ENCODE measurements at regions not wholly inside any gene's neighbourhood (a gene's known extent, or its start where the extent isn't known, plus 50 kb on each side); places are given as distances from the start of the nearest gene placed in this dataset.

- H3K4me3 ChIP-seq (ENCODE audit: low read length in 3 of 3): no peak overlapping the region
- no peak overlapping the region for H3K9ac ChIP-seq (ENCODE audit: low read depth in 1 of 3, low read length in 3 of 3)
- H3K27ac ChIP-seq (ENCODE audit: low read depth, low read length): no peak overlapping the region
These were observed 163.4 kb downstream of the UBE2E3 start for GRCh38 chr2:181143790-181144300.

DNA sequence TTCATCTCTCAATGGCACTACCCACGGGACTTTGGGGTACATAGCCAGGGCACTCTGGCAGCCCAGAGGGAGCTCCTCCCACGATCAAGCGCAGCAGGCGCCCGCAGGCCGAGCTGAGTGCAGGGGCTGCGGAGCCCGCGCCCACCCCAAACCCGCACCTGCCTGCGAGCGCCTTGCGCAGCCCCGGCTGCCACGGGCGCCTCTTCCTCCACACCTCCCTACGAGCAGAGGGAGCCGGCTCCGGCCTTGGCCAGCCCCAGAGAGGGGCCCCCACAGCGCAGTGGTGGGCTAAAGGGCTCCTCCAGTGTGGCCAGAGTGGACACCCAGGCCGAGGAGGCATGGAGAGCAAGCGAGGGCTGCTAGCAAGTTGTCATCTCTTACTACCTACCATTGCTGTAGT lies 165.2 kb downstream of the UBE2E3 start:
- Histone ChIP-seq H3K27me3 (ENCODE audit: control insufficient read depth in 3 of 3, insufficient read depth in 3 of 3, low read length in 3 of 3) (no peaks in the 10 kb centered on the region), H3K4me1 (ENCODE audit: control insufficient read depth in 3 of 3, insufficient read depth in 3 of 3, low read length in 3 of 3) (no peaks in the 10 kb centered on the region), H3K4me3 (ENCODE audit: low read length in 3 of 3) (no peak overlapping the region), H3K36me3 (ENCODE audit: control insufficient read depth in 3 of 3, insufficient read depth in 3 of 3, low read length in 3 of 3) (no peaks in the 10 kb centered on the region), H3K9me3 (ENCODE audit: control insufficient read depth in 3 of 3, low read length in 3 of 3) (no peaks in the 10 kb centered on the region), H3K27ac (ENCODE audit: low read depth, low read length) (no peak overlapping the region), H3K9ac (ENCODE audit: low read depth in 1 of 3, low read length in 3 of 3) (no peak overlapping the region)

More at GRCh38 chr2:181143790-181144300, 163.4 kb downstream of the UBE2E3 start:
- Histone ChIP-seq H3K36me3 (ENCODE audit: control insufficient read depth in 3 of 3, insufficient read depth in 3 of 3, low read length in 3 of 3) (no peaks in the 10 kb centered on the region), H3K27me3 (ENCODE audit: control insufficient read depth in 3 of 3, insufficient read depth in 3 of 3, low read length in 3 of 3) (no peaks in the 10 kb centered on the region), H3K9me3 (ENCODE audit: control insufficient read depth in 3 of 3, low read length in 3 of 3) (no peaks in the 10 kb centered on the region), H3K4me1 (ENCODE audit: control insufficient read depth in 3 of 3, insufficient read depth in 3 of 3, low read length in 3 of 3) (no peaks in the 10 kb centered on the region)

GRCh38 chr2:181146171-181146570 lies 165.8 kb downstream of the UBE2E3 start:
- H3K4me1 ChIP-seq (ENCODE audit: control insufficient read depth in 3 of 3, insufficient read depth in 3 of 3, low read length in 3 of 3): no peaks in the 10 kb centered on the region
- H3K27me3 ChIP-seq (ENCODE audit: control insufficient read depth in 3 of 3, insufficient read depth in 3 of 3, low read length in 3 of 3): no peaks in the 10 kb centered on the region
- no peaks in the 10 kb centered on the region for H3K9me3 ChIP-seq (ENCODE audit: control insufficient read depth in 3 of 3, low read length in 3 of 3)
- H3K9ac ChIP-seq (ENCODE audit: low read depth in 1 of 3, low read length in 3 of 3): no peak overlapping the region
- no peaks in the 10 kb centered on the region for H3K36me3 ChIP-seq (ENCODE audit: control insufficient read depth in 3 of 3, insufficient read depth in 3 of 3, low read length in 3 of 3)
- H3K27ac ChIP-seq (ENCODE audit: low read depth, low read length): no peak overlapping the region
- no peak overlapping the region for H3K4me3 ChIP-seq (ENCODE audit: low read length in 3 of 3)

GRCh38 chr2:181149056-181149455 lies 168.7 kb downstream of the UBE2E3 start:
- Histone ChIP-seq H3K9ac (ENCODE audit: low read depth in 1 of 3, low read length in 3 of 3) (no peak overlapping the region), H3K9me3 (ENCODE audit: control insufficient read depth in 3 of 3, low read length in 3 of 3) (no peaks in the 10 kb centered on the region), H3K36me3 (ENCODE audit: control insufficient read depth in 3 of 3, insufficient read depth in 3 of 3, low read length in 3 of 3) (no peaks in the 10 kb centered on the region)

DNA sequence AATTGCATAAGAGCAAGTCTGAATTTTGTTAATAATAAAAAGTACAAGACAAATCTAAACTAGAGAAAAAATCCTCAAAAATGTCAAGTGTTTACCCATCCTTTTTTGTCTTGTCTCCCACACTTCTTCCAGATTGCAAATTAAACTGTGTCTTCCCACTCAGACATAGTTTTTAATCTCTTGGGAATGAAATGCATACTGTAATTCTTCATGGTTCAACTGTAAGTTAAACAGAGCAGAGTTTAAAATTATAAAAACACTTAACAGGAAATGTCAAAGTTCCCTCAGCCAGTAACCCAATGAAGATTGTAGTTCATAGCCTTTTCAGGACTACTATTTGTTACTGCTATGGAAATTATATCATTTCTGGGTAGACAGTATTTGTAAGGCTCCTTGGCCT lies 171.8 kb downstream of the UBE2E3 start:
- no peak overlapping the region for H3K27ac ChIP-seq (ENCODE audit: low read depth, low read length)
- H3K9me3 ChIP-seq (ENCODE audit: control insufficient read depth in 3 of 3, low read length in 3 of 3): peaks cover 0 to 5% (median 0%) of the 10 kb centered on the region in 3 donors
- no peak overlapping the region for H3K9ac ChIP-seq (ENCODE audit: low read depth in 1 of 3, low read length in 3 of 3)
- H3K4me1 ChIP-seq (ENCODE audit: control insufficient read depth in 3 of 3, insufficient read depth in 3 of 3, low read length in 3 of 3): no peaks in the 10 kb centered on the region
- H3K36me3 ChIP-seq (ENCODE audit: control insufficient read depth in 3 of 3, insufficient read depth in 3 of 3, low read length in 3 of 3): no peaks in the 10 kb centered on the region
- H3K4me3 ChIP-seq (ENCODE audit: low read length in 3 of 3): no peak overlapping the region
- H3K27me3 ChIP-seq (ENCODE audit: control insufficient read depth in 3 of 3, insufficient read depth in 3 of 3, low read length in 3 of 3): no peaks in the 10 kb centered on the region

More at GRCh38 chr2:181149056-181149455, 168.7 kb downstream of the UBE2E3 start:
- H3K27me3 ChIP-seq (ENCODE audit: control insufficient read depth in 3 of 3, insufficient read depth in 3 of 3, low read length in 3 of 3): no peaks in the 10 kb centered on the region
- no peak overlapping the region for H3K27ac ChIP-seq (ENCODE audit: low read depth, low read length)
- H3K4me1 ChIP-seq (ENCODE audit: control insufficient read depth in 3 of 3, insufficient read depth in 3 of 3, low read length in 3 of 3): no peaks in the 10 kb centered on the region
- no peak overlapping the region for H3K4me3 ChIP-seq (ENCODE audit: low read length in 3 of 3)

DNA sequence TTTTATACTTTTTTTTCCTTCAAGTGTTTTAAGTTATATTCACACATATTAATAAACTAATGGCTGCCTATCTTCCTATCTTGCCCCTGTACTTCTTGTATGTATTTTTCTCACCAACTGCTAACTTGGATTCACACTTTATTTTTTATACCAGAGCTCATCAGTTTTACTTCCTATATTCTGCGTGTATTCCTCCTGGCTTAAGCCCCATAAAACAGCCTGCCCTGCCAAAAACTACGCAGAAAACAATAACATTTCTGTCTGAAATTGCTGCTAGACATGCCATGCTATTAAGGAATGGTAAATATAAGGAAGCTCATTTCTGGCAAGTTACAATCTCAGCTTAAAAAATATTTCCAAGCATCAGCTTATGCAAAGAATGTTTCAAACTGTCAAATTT lies 172.3 kb downstream of the UBE2E3 start:
- peaks cover 0 to 5% (median 0%) of the 10 kb centered on the region in 3 donors for H3K9me3 ChIP-seq (ENCODE audit: control insufficient read depth in 3 of 3, low read length in 3 of 3)
- no peaks in the 10 kb centered on the region for H3K27me3 ChIP-seq (ENCODE audit: control insufficient read depth in 3 of 3, insufficient read depth in 3 of 3, low read length in 3 of 3)
- H3K36me3 ChIP-seq (ENCODE audit: control insufficient read depth in 3 of 3, insufficient read depth in 3 of 3, low read length in 3 of 3): no peaks in the 10 kb centered on the region
- H3K27ac ChIP-seq (ENCODE audit: low read depth, low read length): no peak overlapping the region
- H3K4me1 ChIP-seq (ENCODE audit: control insufficient read depth in 3 of 3, insufficient read depth in 3 of 3, low read length in 3 of 3): no peaks in the 10 kb centered on the region
- no peak overlapping the region for H3K9ac ChIP-seq (ENCODE audit: low read depth in 1 of 3, low read length in 3 of 3)
- H3K4me3 ChIP-seq (ENCODE audit: low read length in 3 of 3): no peak overlapping the region

- H3K4me1 ChIP-seq (ENCODE audit: control insufficient read depth in 3 of 3, insufficient read depth in 3 of 3, low read length in 3 of 3): no peaks in the 10 kb centered on the region
- H3K4me3 ChIP-seq (ENCODE audit: low read length in 3 of 3): no peak overlapping the region
- H3K36me3 ChIP-seq (ENCODE audit: control insufficient read depth in 3 of 3, insufficient read depth in 3 of 3, low read length in 3 of 3): no peaks in the 10 kb centered on the region
- H3K27ac ChIP-seq (ENCODE audit: low read depth, low read length): no peak overlapping the region
- H3K27me3 ChIP-seq (ENCODE audit: control insufficient read depth in 3 of 3, insufficient read depth in 3 of 3, low read length in 3 of 3): no peaks in the 10 kb centered on the region
- peaks cover 0 to 5% (median 0%) of the 10 kb centered on the region in 3 donors for H3K9me3 ChIP-seq (ENCODE audit: control insufficient read depth in 3 of 3, low read length in 3 of 3)
- no peak overlapping the region for H3K9ac ChIP-seq (ENCODE audit: low read depth in 1 of 3, low read length in 3 of 3)
These were observed 173.5 kb downstream of the UBE2E3 start for GRCh38 chr2:181153886-181154285.

DNA sequence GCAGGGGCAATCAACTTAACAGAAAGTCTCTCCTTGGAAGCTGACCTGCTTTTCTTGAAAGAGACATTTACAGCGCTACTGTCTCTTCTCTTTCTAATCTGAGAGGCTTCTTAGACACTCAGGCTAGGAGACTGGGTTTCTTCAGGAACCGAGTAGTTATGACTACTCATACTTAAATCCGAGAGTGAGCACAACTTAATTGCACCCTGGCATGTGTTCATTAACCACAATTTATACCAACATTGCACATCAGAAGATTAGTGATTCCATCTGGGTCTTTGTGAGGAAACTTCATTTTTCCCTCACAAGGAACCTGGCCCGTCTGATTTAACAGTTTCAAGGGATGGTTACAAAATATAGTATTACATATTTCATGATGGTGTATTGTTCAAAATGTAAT lies 176.9 kb downstream of the UBE2E3 start:
- H3K4me3 ChIP-seq (ENCODE audit: low read length in 3 of 3): no peak overlapping the region
- H3K9me3 ChIP-seq (ENCODE audit: control insufficient read depth in 3 of 3, low read length in 3 of 3): peaks cover 0 to 5% (median 0%) of the 10 kb centered on the region in 3 donors
- no peak overlapping the region for H3K27ac ChIP-seq (ENCODE audit: low read depth, low read length)
- no peak overlapping the region for H3K9ac ChIP-seq (ENCODE audit: low read depth in 1 of 3, low read length in 3 of 3)
- no peaks in the 10 kb centered on the region for H3K27me3 ChIP-seq (ENCODE audit: control insufficient read depth in 3 of 3, insufficient read depth in 3 of 3, low read length in 3 of 3)
- no peaks in the 10 kb centered on the region for H3K36me3 ChIP-seq (ENCODE audit: control insufficient read depth in 3 of 3, insufficient read depth in 3 of 3, low read length in 3 of 3)
- no peaks in the 10 kb centered on the region for H3K4me1 ChIP-seq (ENCODE audit: control insufficient read depth in 3 of 3, insufficient read depth in 3 of 3, low read length in 3 of 3)

DNA sequence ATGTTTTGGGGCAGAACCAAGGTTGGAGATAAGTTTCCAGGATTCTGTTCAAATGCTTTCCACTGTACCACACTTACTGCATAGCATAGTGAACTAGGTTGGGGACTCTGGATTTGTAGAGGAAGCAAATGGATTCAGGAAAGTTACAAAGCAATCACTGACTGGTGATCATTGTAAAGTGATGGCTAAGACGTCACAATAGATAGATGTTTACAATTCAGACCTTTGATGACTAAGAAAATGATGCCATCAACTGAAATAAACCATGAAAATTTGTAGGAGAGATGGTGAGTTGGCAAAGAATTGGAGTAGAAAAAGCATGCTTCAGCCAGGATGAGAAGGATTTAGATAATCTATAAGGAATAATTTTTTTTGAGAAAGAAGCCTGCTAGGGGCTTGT lies 178.0 kb downstream of the UBE2E3 start:
- Histone ChIP-seq H3K36me3 (ENCODE audit: control insufficient read depth in 3 of 3, insufficient read depth in 3 of 3, low read length in 3 of 3) (no peaks in the 10 kb centered on the region), H3K27ac (ENCODE audit: low read depth, low read length) (no peak overlapping the region), H3K4me3 (ENCODE audit: low read length in 3 of 3) (no peak overlapping the region), H3K27me3 (ENCODE audit: control insufficient read depth in 3 of 3, insufficient read depth in 3 of 3, low read length in 3 of 3) (no peaks in the 10 kb centered on the region), H3K9ac (ENCODE audit: low read depth in 1 of 3, low read length in 3 of 3) (no peak overlapping the region), H3K9me3 (ENCODE audit: control insufficient read depth in 3 of 3, low read length in 3 of 3) (peaks cover 0 to 5% (median 0%) of the 10 kb centered on the region in 3 donors), H3K4me1 (ENCODE audit: control insufficient read depth in 3 of 3, insufficient read depth in 3 of 3, low read length in 3 of 3) (no peaks in the 10 kb centered on the region)

- H3K27ac ChIP-seq (ENCODE audit: low read depth, low read length): no peak overlapping the region
These were observed 181.2 kb downstream of the UBE2E3 start for GRCh38 chr2:181161615-181162014.

More at GRCh38 chr2:181161615-181162014, 181.2 kb downstream of the UBE2E3 start:
- Histone ChIP-seq H3K27me3 (ENCODE audit: control insufficient read depth in 3 of 3, insufficient read depth in 3 of 3, low read length in 3 of 3) (no peaks in the 10 kb centered on the region), H3K4me3 (ENCODE audit: low read length in 3 of 3) (no peak overlapping the region), H3K36me3 (ENCODE audit: control insufficient read depth in 3 of 3, insufficient read depth in 3 of 3, low read length in 3 of 3) (no peaks in the 10 kb centered on the region), H3K9ac (ENCODE audit: low read depth in 1 of 3, low read length in 3 of 3) (no peak overlapping the region), H3K4me1 (ENCODE audit: control insufficient read depth in 3 of 3, insufficient read depth in 3 of 3, low read length in 3 of 3) (no peaks in the 10 kb centered on the region), H3K9me3 (ENCODE audit: control insufficient read depth in 3 of 3, low read length in 3 of 3) (no peaks in the 10 kb centered on the region)
